H9 (cell line): ENCODE measurements at regions not wholly inside any gene's neighbourhood (a gene's known extent, or its start where the extent isn't known, plus 50 kb on each side); places are given as distances from the start of the nearest gene placed in this dataset.

Source experiments
- DNase-seq: peaks from one replicate; pipeline ENCODE4 v3.0.0-alpha.2; 2017
- H2AFZ ChIP-seq: one replicate; pipeline ENCODE4 v1.6.1; 2013; ENCODE audit warnings: mild to moderate bottlenecking, low read length, control low read depth, moderate library complexity
- H2AK5ac ChIP-seq: 2 replicates; pipeline ENCODE4 v1.6.1; 2013; ENCODE audit warnings: low read length, control low read depth, mixed read lengths; ENCODE audit not compliant: insufficient read length
- H2BK120ac ChIP-seq: one replicate; pipeline ENCODE4 v1.6.1; 2013; ENCODE audit warnings: low read depth, mild to moderate bottlenecking, low read length, control low read depth, inconsistent platforms; ENCODE audit not compliant: poor library complexity, severe bottlenecking
- H2BK12ac ChIP-seq: 2 replicates; pipeline ENCODE4 v1.6.1; 2013; ENCODE audit warnings: low read length, control low read depth, mixed read lengths, low read depth; ENCODE audit not compliant: insufficient read length
- H2BK15ac ChIP-seq: 2 replicates; pipeline ENCODE4 v1.6.1; 2013; ENCODE audit warnings: low read depth, low read length, control low read depth
- H2BK20ac ChIP-seq: one replicate; pipeline ENCODE4 v1.6.1; 2013; ENCODE audit warnings: low read depth, mild to moderate bottlenecking, low read length, control low read depth, inconsistent platforms; ENCODE audit not compliant: poor library complexity, severe bottlenecking
- H2BK5ac ChIP-seq: 2 replicates; pipeline ENCODE4 v1.6.1; 2013; ENCODE audit warnings: low read length, control low read depth, mixed read lengths; ENCODE audit not compliant: insufficient read length
- H3K14ac ChIP-seq: 2 replicates; pipeline ENCODE4 v1.6.1; 2013; ENCODE audit warnings: low read length, control low read depth; ENCODE audit not compliant: insufficient read depth
- H3K18ac ChIP-seq: 2 replicates; pipeline ENCODE4 v1.6.1; 2013; ENCODE audit warnings: low read depth, mild to moderate bottlenecking, mixed read lengths, low read length, control low read depth; ENCODE audit not compliant: insufficient read length
- H3K23ac ChIP-seq: 2 replicates; pipeline ENCODE4 v1.6.1; 2013; ENCODE audit warnings: low read length, control low read depth, mixed read lengths, low read depth; ENCODE audit not compliant: insufficient read length
- H3K23me2 ChIP-seq: 2 replicates; pipeline ENCODE4 v1.6.1; 2013; ENCODE audit warnings: low read depth, mild to moderate bottlenecking, mixed read lengths, low read length, control low read depth; ENCODE audit not compliant: insufficient read length, poor library complexity, severe bottlenecking
- H3K27ac ChIP-seq: 2 replicates; pipeline ENCODE4 v1.5.1; 2013; ENCODE audit warnings: low read length, control low read depth, mixed read lengths, low read depth; ENCODE audit not compliant: insufficient read length
- H3K27me3 ChIP-seq: 2 replicates; pipeline ENCODE4 v1.6.1; 2013; ENCODE audit warnings: low read length, control low read depth, inconsistent platforms; ENCODE audit not compliant: insufficient read depth
- H3K4ac ChIP-seq: 2 replicates; pipeline ENCODE4 v1.6.1; 2013; ENCODE audit warnings: low read depth, mild to moderate bottlenecking, control low read depth, inconsistent platforms, low read length, moderate library complexity
- H3K4me1 ChIP-seq: 2 replicates; pipeline ENCODE4 v1.6.1; 2013; ENCODE audit warnings: low read length, control low read depth, inconsistent platforms; ENCODE audit not compliant: insufficient read depth
- H3K4me2 ChIP-seq: 2 replicates; pipeline ENCODE4 v1.6.1; 2013; ENCODE audit warnings: low read length, control low read depth, mixed read lengths; ENCODE audit not compliant: insufficient read length, insufficient read depth
- H3K56ac ChIP-seq: 2 replicates; pipeline ENCODE4 v1.6.1; 2013; ENCODE audit warnings: low read depth, mild to moderate bottlenecking, mixed read lengths, low read length, control low read depth; ENCODE audit not compliant: insufficient read length
- H3K79me1 ChIP-seq: 2 replicates; pipeline ENCODE4 v1.6.1; 2013; ENCODE audit warnings: low read depth, mild to moderate bottlenecking, moderate library complexity, low read length, control low read depth, inconsistent platforms; ENCODE audit not compliant: insufficient read depth, poor library complexity, severe bottlenecking
- H3K79me2 ChIP-seq: 2 replicates; pipeline ENCODE4 v1.6.1; 2013; ENCODE audit warnings: low read length, control low read depth, inconsistent platforms; ENCODE audit not compliant: insufficient read depth
- H3K9ac ChIP-seq: 2 replicates; pipeline ENCODE4 v1.6.1; 2013; ENCODE audit warnings: low read length, control low read depth, mixed read lengths; ENCODE audit not compliant: insufficient read length; ENCODE audit errors: extremely low read depth
- H3K9me3 ChIP-seq: one replicate; pipeline ENCODE4 v1.6.1; 2013; ENCODE audit warnings: low read depth, low read length, inconsistent platforms; ENCODE audit not compliant: control insufficient read depth
- H3T11ph ChIP-seq: one replicate; pipeline ENCODE4 v1.6.1; 2013; ENCODE audit warnings: mild to moderate bottlenecking, low read length, control low read depth, inconsistent platforms
- H4K20me1 ChIP-seq: one replicate; pipeline ENCODE4 v1.6.1; 2013; ENCODE audit not compliant: control insufficient read depth, insufficient read length, insufficient read depth
- H4K5ac ChIP-seq: 2 replicates; pipeline ENCODE4 v1.6.1; 2013; ENCODE audit warnings: low read depth, mild to moderate bottlenecking, mixed read lengths, low read length, control low read depth; ENCODE audit not compliant: insufficient read length
- H4K8ac ChIP-seq: replicated peaks from 2 replicates; pipeline ENCODE4 v1.6.1; 2013; ENCODE audit warnings: low read length, control low read depth, mixed read lengths, low read depth; ENCODE audit not compliant: insufficient read length
- H4K91ac ChIP-seq: 2 replicates; pipeline ENCODE4 v1.6.1; 2013; ENCODE audit warnings: low read depth, mild to moderate bottlenecking, moderate library complexity, mixed read lengths, low read length, control low read depth; ENCODE audit not compliant: insufficient read length
- H3K27ac Mint-ChIP-seq, 3 experiments: 2 replicates in 2 of 3; 3 replicates in 1 of 3; pipeline ENCODE4 v1.8.0; 2020 to 2021; ENCODE audit warnings: mixed read lengths in 3 of 3, mild to moderate bottlenecking in 1 of 3, moderate library complexity in 1 of 3
- H3K27me3 Mint-ChIP-seq: 2 replicates; pipeline ENCODE4 v1.8.0; 2021; ENCODE audit warnings: low read depth, mild to moderate bottlenecking, moderate library complexity, mixed read lengths
- H3K36me3 Mint-ChIP-seq, 3 experiments: 2 replicates in 2 of 3; 3 replicates in 1 of 3; pipeline ENCODE4 v1.8.0; 2020 to 2021; ENCODE audit warnings: low read depth in 3 of 3, mixed read lengths in 3 of 3; ENCODE audit not compliant: insufficient read depth in 1 of 3
- H3K4me1 Mint-ChIP-seq, 2 experiments: 2 replicates each; pipeline ENCODE4 v1.8.0; 2020; ENCODE audit warnings: mixed read lengths in 2 of 2
- H3K4me3 Mint-ChIP-seq, 2 experiments: 2 replicates in 1 of 2; 3 replicates in 1 of 2; pipeline ENCODE4 v1.8.0; 2020 to 2021; ENCODE audit warnings: mild to moderate bottlenecking in 2 of 2, mixed read lengths in 2 of 2, moderate library complexity in 1 of 2
- H3K9me3 Mint-ChIP-seq, 2 experiments: 2 replicates in 1 of 2; 3 replicates in 1 of 2; pipeline ENCODE4 v1.8.0; 2020; ENCODE audit warnings: mild to moderate bottlenecking in 2 of 2, mixed read lengths in 2 of 2, moderate library complexity in 1 of 2
- WGBS: extraction: QIAGEN DNeasy Blood & Tissue Kit; methylation state at CpG from one replicate; pipeline ENCODE4 v1.1.7; 2013; ENCODE audit warnings: missing lambda C conversion rate, low lambda C conversion rate, mixed read lengths; ENCODE audit not compliant: insufficient read length; ENCODE audit errors: extremely low coverage; 5-methylcytosine and 5-hydroxymethylcytosine counted together
- TF ChIP-seq, protein P1 (sequence below): fragments of 200-600 bp; sonication (generic); conservative IDR thresholded peaks from 3 replicates; pipeline ENCODE4 v1.8.0; 2021; ENCODE audit warnings: antibody characterized with exemption, mild to moderate bottlenecking

DNA sequence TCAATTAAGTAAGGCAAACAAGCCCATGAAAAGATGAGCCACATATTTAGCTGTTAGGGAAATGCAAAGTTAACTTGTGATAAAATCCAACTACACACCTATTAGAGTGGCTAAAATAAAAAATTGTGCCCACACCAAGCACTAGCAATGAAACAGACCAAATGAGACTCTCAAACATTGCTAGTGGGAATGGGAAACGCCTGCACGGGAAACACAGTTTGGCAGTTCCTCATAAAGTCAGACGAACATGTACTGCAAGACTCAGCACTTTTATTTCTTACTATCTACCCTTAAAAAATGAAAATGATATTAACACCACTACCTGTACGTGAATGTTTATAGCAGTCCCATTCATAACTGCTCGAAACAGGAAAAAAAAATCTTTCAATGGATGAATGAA is 392.1 kb upstream of the NOX3 start:
- no peaks in the 10 kb centered on the region for H3K27me3 ChIP-seq
- WGBS: no CpG with 5 or more reads among the region's 5 CpGs

More for the DNA sequence above, 392.1 kb upstream of the NOX3 start:
- H4K20me1 ChIP-seq: no peaks in the 10 kb centered on the region
- no peak overlapping the region for H2BK5ac ChIP-seq
- no peak overlapping the region for H4K8ac ChIP-seq
- no peaks in the 10 kb centered on the region for H3K79me1 ChIP-seq
- Mint-ChIP-seq H3K36me3 (peaks cover 0 to 19% (median 6%) of the 10 kb centered on the region in 3 experiments; a peak in 5 of 7 replicates), H3K9me3 (peaks cover 17 to 19% of the 10 kb centered on the region in 2 experiments; a peak in 3 of 5 replicates), H3K4me1 (0 out of 4 replicates have a peak, but pooled peaks cover 0 to 3% of the 10 kb centered on the region in 2 experiments), H3K4me3 (no peak overlapping the region), H3K27ac (no peak overlapping the region), H3K27me3 (no peaks in the 10 kb centered on the region)
- TF ChIP-seq, protein P1, sequence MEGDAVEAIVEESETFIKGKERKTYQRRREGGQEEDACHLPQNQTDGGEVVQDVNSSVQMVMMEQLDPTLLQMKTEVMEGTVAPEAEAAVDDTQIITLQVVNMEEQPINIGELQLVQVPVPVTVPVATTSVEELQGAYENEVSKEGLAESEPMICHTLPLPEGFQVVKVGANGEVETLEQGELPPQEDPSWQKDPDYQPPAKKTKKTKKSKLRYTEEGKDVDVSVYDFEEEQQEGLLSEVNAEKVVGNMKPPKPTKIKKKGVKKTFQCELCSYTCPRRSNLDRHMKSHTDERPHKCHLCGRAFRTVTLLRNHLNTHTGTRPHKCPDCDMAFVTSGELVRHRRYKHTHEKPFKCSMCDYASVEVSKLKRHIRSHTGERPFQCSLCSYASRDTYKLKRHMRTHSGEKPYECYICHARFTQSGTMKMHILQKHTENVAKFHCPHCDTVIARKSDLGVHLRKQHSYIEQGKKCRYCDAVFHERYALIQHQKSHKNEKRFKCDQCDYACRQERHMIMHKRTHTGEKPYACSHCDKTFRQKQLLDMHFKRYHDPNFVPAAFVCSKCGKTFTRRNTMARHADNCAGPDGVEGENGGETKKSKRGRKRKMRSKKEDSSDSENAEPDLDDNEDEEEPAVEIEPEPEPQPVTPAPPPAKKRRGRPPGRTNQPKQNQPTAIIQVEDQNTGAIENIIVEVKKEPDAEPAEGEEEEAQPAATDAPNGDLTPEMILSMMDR: no peak
- no peak overlapping the region for H3K14ac ChIP-seq
- H3K4me1 ChIP-seq: no peaks in the 10 kb centered on the region
- H3K4me2 ChIP-seq: no peak overlapping the region
- H3K56ac ChIP-seq: no peak overlapping the region
- no peak overlapping the region for H2BK20ac ChIP-seq
- H2BK120ac ChIP-seq: no peak overlapping the region
- H3K23ac ChIP-seq: no peak overlapping the region
- H3K9me3 ChIP-seq: no peaks in the 10 kb centered on the region
- H2BK12ac ChIP-seq: no peak overlapping the region
- H2AK5ac ChIP-seq: no peak overlapping the region
- H3K23me2 ChIP-seq: no peaks in the 10 kb centered on the region
- no peak overlapping the region for H4K91ac ChIP-seq
- DNase-seq: no peak
- no peak overlapping the region for H2BK15ac ChIP-seq
- H4K5ac ChIP-seq: no peak overlapping the region
- no peaks in the 10 kb centered on the region for H3K79me2 ChIP-seq
- H3K27ac ChIP-seq: no peak overlapping the region
- H3K4ac ChIP-seq: no peak overlapping the region
- no peak overlapping the region for H3T11ph ChIP-seq
- no peak overlapping the region for H3K18ac ChIP-seq
- no peak overlapping the region for H2AFZ ChIP-seq
- no peak overlapping the region for H3K9ac ChIP-seq
